ENCODE measurements at regions not wholly inside any gene's neighbourhood (a gene's known extent, or its start where the extent isn't known, plus 50 kb on each side); places are given as distances from the start of the nearest gene placed in this dataset.
A peak's percentile ranks its signal among the peaks of the same experiment; 100 is the strongest.

- peaks cover 92% of the 10 kb centered on the region for H3K4me1 Mint-ChIP-seq
- H2AFZ ChIP-seq (ENCODE audit: insufficient read depth, low read depth, low read length, poor library complexity, severe bottlenecking): peak overlapping the region; percentile 46
- H3K27ac Mint-ChIP-seq: peak overlapping the region; percentile 83 to 93 (median 88)
- H3K27me3 Mint-ChIP-seq (ENCODE audit: low read depth in 3 of 3): peaks cover 0 to 6% (median 0%) of the 10 kb centered on the region in 3 donors
- peak overlapping the region; percentile 60 to 83 for H3K27ac ChIP-seq (ENCODE audit: low read depth in 1 of 2, low read length in 2 of 2)
- peaks cover 0 to 3% of the 10 kb centered on the region in 2 donors for H3K36me3 Mint-ChIP-seq
- H3K36me3 ChIP-seq (replicated peaks in 1 of 2; ENCODE audit: control insufficient read depth in 1 of 2, insufficient read depth in 2 of 2, low read length in 2 of 2): no peaks in the 10 kb centered on the region
- TF ChIP-seq CTCF (IDR thresholded peaks at IDR 0.05): no peak
- H3K9me3 Mint-ChIP-seq: peaks cover 0 to 7% (median 0%) of the 10 kb centered on the region in 7 donors
- H3K9ac ChIP-seq (ENCODE audit: insufficient read depth, low read length, poor library complexity, severe bottlenecking): peak overlapping the region; percentile 32
- peak overlapping the region in 1 of 2 donors; percentile 72 for H3K4me3 Mint-ChIP-seq
- no peaks in the 10 kb centered on the region for H3K27me3 ChIP-seq (ENCODE audit: control insufficient read depth in 2 of 2, insufficient read depth in 2 of 2, low read length in 2 of 2)
- H3K9me3 ChIP-seq (replicated peaks in 1 of 2; ENCODE audit: control insufficient read depth in 1 of 2, insufficient read depth in 1 of 2, low read length in 2 of 2): no peaks in the 10 kb centered on the region
- intact Hi-C loops (cut with micrococcal nuclease): no loop called here
- H3K4me3 ChIP-seq (replicated peaks in 1 of 3; ENCODE audit: low read depth in 2 of 3, low read length in 3 of 3): peak overlapping the region in 1 of 3 experiments; percentile 42
- WGBS (ENCODE audit: insufficient coverage): 9% methylated on average over 3 of the region's 4 CpGs
- peak overlapping the region; percentile 56 for H3K4me2 ChIP-seq (replicated peaks; ENCODE audit: extremely low read depth, low read length, poor library complexity, severe bottlenecking)
- peak; percentile 17 to 47 (median 38) for DNase-seq
- H4K20me1 ChIP-seq (ENCODE audit: insufficient read depth, low read length): no peaks in the 10 kb centered on the region
- H3K79me2 ChIP-seq (ENCODE audit: insufficient read depth, low read length): no peaks in the 10 kb centered on the region
- H3K4me1 ChIP-seq (ENCODE audit: control insufficient read depth in 1 of 2, insufficient read depth in 2 of 2, low read length in 2 of 2): peaks cover 86 to 98% of the 10 kb centered on the region in 2 donors
Measured at GRCh38 chr2:126828051-126828450, 70.6 kb upstream of the TEX51 start.

- H3K36me3 Mint-ChIP-seq: peaks cover 0 to 3% of the 10 kb centered on the region in 2 donors
- intact Hi-C loops (cut with micrococcal nuclease): no loop called here
- peak; percentile 65 to 80 (median 71) for DNase-seq
Measured at GRCh38 chr2:126828491-126828890, 70.2 kb upstream of the TEX51 start.

More at GRCh38 chr2:126828491-126828890, 70.2 kb upstream of the TEX51 start:
- Mint-ChIP-seq H3K9me3 (peaks cover 0 to 10% (median 0%) of the 10 kb centered on the region in 7 donors), H3K4me3 (peak overlapping the region in 1 of 2 donors; percentile 26), H3K4me1 (peaks cover 88% of the 10 kb centered on the region), H3K27ac (peak overlapping the region in 6 of 7 donors; percentile 25 to 93 (median 84)), H3K27me3 (ENCODE audit: low read depth in 3 of 3) (peaks cover 0 to 6% (median 0%) of the 10 kb centered on the region in 3 donors)
- peak overlapping the region; percentile 60 to 83 for H3K27ac ChIP-seq (ENCODE audit: low read depth in 1 of 2, low read length in 2 of 2)
- no peaks in the 10 kb centered on the region for H3K79me2 ChIP-seq (ENCODE audit: insufficient read depth, low read length)
- H4K20me1 ChIP-seq (ENCODE audit: insufficient read depth, low read length): no peaks in the 10 kb centered on the region
- peak overlapping the region; percentile 46 for H2AFZ ChIP-seq (ENCODE audit: insufficient read depth, low read depth, low read length, poor library complexity, severe bottlenecking)
- WGBS (ENCODE audit: insufficient coverage): no CpG with 5 or more reads among the region's 4 CpGs
- H3K4me3 ChIP-seq (replicated peaks in 1 of 3; ENCODE audit: low read depth in 2 of 3, low read length in 3 of 3): peak overlapping the region in 1 of 3 experiments; percentile 42
- H3K9ac ChIP-seq (ENCODE audit: insufficient read depth, low read length, poor library complexity, severe bottlenecking): peak overlapping the region; percentile 32
- peak overlapping the region; percentile 56 for H3K4me2 ChIP-seq (replicated peaks; ENCODE audit: extremely low read depth, low read length, poor library complexity, severe bottlenecking)
- peaks cover 81 to 94% of the 10 kb centered on the region in 2 donors for H3K4me1 ChIP-seq (ENCODE audit: control insufficient read depth in 1 of 2, insufficient read depth in 2 of 2, low read length in 2 of 2)
- H3K27me3 ChIP-seq (ENCODE audit: control insufficient read depth in 2 of 2, insufficient read depth in 2 of 2, low read length in 2 of 2): no peaks in the 10 kb centered on the region
- H3K36me3 ChIP-seq (replicated peaks in 1 of 2; ENCODE audit: control insufficient read depth in 1 of 2, insufficient read depth in 2 of 2, low read length in 2 of 2): no peaks in the 10 kb centered on the region
- H3K9me3 ChIP-seq (replicated peaks in 1 of 2; ENCODE audit: control insufficient read depth in 1 of 2, insufficient read depth in 1 of 2, low read length in 2 of 2): no peaks in the 10 kb centered on the region
- no peak for TF ChIP-seq CTCF (IDR thresholded peaks at IDR 0.05)
